GM12872 (cell line): ENCODE measurements at regions not wholly inside any gene's neighbourhood (a gene's known extent, or its start where the extent isn't known, plus 50 kb on each side); places are given as distances from the start of the nearest gene placed in this dataset.

ENCODE experiments used
- CTCF ChIP-seq: IDR thresholded peaks from 3 replicates; pipeline ENCODE4 v1.5.1; 2011; ENCODE audit warnings: low read depth, mild to moderate bottlenecking, low read length, moderate library complexity; ENCODE audit not compliant: insufficient read depth

GRCh38 chr22:47279337-47279736 is 516.9 kb downstream of the TBC1D22A start:
- TF ChIP-seq CTCF: no peak

GRCh38 chr22:47278655-47279054 is 516.2 kb downstream of the TBC1D22A start:
- no peak for TF ChIP-seq CTCF

GRCh38 chr22:47277531-47277930 is 515.1 kb downstream of the TBC1D22A start:
- no peak for TF ChIP-seq CTCF

- no peak for TF ChIP-seq CTCF
These were observed 514.5 kb downstream of the TBC1D22A start for GRCh38 chr22:47276991-47277390.

- TF ChIP-seq CTCF: no peak
These were observed 514.0 kb downstream of the TBC1D22A start for GRCh38 chr22:47276450-47276820.

GRCh38 chr22:47275605-47276449 is 513.4 kb downstream of the TBC1D22A start:
- no peak for TF ChIP-seq CTCF

- no peak for TF ChIP-seq CTCF
These were observed 511.7 kb downstream of the TBC1D22A start for GRCh38 chr22:47274196-47274595.
